Tibial nerve (tissue), 3 donors: ENCODE measurements at regions not wholly inside any gene's neighbourhood (a gene's known extent, or its start where the extent isn't known, plus 50 kb on each side); places are given as distances from the start of the nearest gene placed in this dataset.

ENCODE experiments used
- POLR2A ChIP-seq, 2 donors: fragments of 450-650 bp; IDR thresholded peaks; one replicate each; pipeline ENCODE4 v1.6.1; 2017; ENCODE audit warnings: antibody characterized with exemption in 2 of 2, mild to moderate bottlenecking in 2 of 2, moderate library complexity in 2 of 2
- TF ChIP-seq, protein P1 (sequence below), 5 experiments: fragments of 200-600 bp in 3 of 5; fragments of 450-650 bp in 2 of 5; sonication (generic) in 3 of 5; IDR thresholded peaks; one replicate each; pipeline ENCODE4 v1.5.1; 2016 to 2019; ENCODE audit warnings: antibody characterized with exemption in 5 of 5, mild to moderate bottlenecking in 3 of 5, moderate library complexity in 2 of 5

DNA sequence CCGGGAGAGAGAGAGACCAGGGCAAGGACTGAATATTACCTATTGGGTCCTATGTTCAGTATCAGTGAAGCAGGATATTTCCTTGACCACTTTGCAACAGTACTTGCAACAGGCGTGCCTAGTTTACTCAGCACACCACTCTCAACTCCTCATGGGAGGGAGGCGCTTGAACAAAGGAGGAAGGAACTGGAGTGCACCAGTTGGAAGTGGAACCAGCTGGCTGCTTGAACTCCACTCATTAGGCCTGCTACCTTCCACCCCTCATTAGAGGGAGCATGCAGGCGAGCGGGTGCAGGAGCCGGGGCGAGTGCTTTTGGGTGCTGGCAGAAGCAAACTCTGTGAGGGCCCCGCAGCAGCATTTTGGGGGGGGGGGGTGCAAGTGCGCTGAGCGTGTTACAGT is 1369.6 kb upstream of the RAG2 start:
- TF ChIP-seq, protein P1, sequence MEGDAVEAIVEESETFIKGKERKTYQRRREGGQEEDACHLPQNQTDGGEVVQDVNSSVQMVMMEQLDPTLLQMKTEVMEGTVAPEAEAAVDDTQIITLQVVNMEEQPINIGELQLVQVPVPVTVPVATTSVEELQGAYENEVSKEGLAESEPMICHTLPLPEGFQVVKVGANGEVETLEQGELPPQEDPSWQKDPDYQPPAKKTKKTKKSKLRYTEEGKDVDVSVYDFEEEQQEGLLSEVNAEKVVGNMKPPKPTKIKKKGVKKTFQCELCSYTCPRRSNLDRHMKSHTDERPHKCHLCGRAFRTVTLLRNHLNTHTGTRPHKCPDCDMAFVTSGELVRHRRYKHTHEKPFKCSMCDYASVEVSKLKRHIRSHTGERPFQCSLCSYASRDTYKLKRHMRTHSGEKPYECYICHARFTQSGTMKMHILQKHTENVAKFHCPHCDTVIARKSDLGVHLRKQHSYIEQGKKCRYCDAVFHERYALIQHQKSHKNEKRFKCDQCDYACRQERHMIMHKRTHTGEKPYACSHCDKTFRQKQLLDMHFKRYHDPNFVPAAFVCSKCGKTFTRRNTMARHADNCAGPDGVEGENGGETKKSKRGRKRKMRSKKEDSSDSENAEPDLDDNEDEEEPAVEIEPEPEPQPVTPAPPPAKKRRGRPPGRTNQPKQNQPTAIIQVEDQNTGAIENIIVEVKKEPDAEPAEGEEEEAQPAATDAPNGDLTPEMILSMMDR (IDR thresholded peaks at IDR 0.05): no peak
- no peak for TF ChIP-seq POLR2A (IDR thresholded peaks at IDR 0.05)
